Lung (tissue), 11 donors: ENCODE measurements at regions not wholly inside any gene's neighbourhood (a gene's known extent, or its start where the extent isn't known, plus 50 kb on each side); places are given as distances from the start of the nearest gene placed in this dataset.
"Not testable (repeated sequence)": the region's sequence is repeated elsewhere in the genome, so short reads cannot be mapped to it uniquely, and the experiment has no call there.

Experiments used
- ATAC-seq: fragments of 200-7000 bp; cut with Tn5 transposase; one replicate; pipeline ENCODE4 v1.9.1; 2020; ENCODE audit warnings: moderate number of reproducible peaks; ENCODE audit not compliant: insufficient read depth, low FRiP score
- DNase-seq, 3 donors: peaks; one replicate each; pipeline ENCODE4 v3.0.0-alpha.2; 2013 to 2017
- H3K27ac ChIP-seq, 2 donors: one replicate each; pipeline ENCODE4 v1.5.1; 2013; ENCODE audit warnings: mild to moderate bottlenecking in 2 of 2, moderate library complexity in 2 of 2, control low read depth in 1 of 2, inconsistent platforms in 1 of 2, low read depth in 1 of 2, low read length in 1 of 2
- H3K27me3 ChIP-seq, 3 donors: one replicate each; pipeline ENCODE4 v1.5.1; 2013; ENCODE audit warnings: low read length in 2 of 3; ENCODE audit not compliant: control insufficient read depth in 3 of 3, insufficient read depth in 3 of 3
- H3K36me3 ChIP-seq, 4 donors: one replicate each; pipeline ENCODE4 v1.5.1; 2013; ENCODE audit warnings: low read length in 4 of 4, mild to moderate bottlenecking in 1 of 4, moderate library complexity in 1 of 4; ENCODE audit not compliant: control insufficient read depth in 4 of 4, insufficient read depth in 4 of 4
- H3K4me1 ChIP-seq, 5 donors: one replicate each; pipeline ENCODE4 v1.5.1; 2013; ENCODE audit warnings: low read length in 5 of 5, mild to moderate bottlenecking in 2 of 5, moderate library complexity in 1 of 5; ENCODE audit not compliant: control insufficient read depth in 5 of 5, insufficient read depth in 5 of 5
- H3K4me3 ChIP-seq: one replicate; pipeline ENCODE4 v1.5.1; 2013; ENCODE audit warnings: mild to moderate bottlenecking, control low read depth, moderate library complexity
- H3K9ac ChIP-seq, 2 donors: one replicate each; pipeline ENCODE4 v1.5.1; 2013; ENCODE audit warnings: low read length in 2 of 2, control low read depth in 1 of 2; ENCODE audit not compliant: insufficient read depth in 1 of 2
- H3K9me3 ChIP-seq, 4 donors: one replicate each; pipeline ENCODE4 v1.5.1; 2013; ENCODE audit warnings: low read length in 3 of 4, mild to moderate bottlenecking in 1 of 4, moderate library complexity in 1 of 4; ENCODE audit not compliant: control insufficient read depth in 4 of 4, insufficient read depth in 3 of 4
- CTCF ChIP-seq: IDR thresholded peaks from 2 replicates; pipeline ENCODE4 v1.5.1; 2012; ENCODE audit warnings: mild to moderate bottlenecking; ENCODE audit errors: control extremely low read depth, extremely low read depth
- WGBS, 2 donors: extraction: QIAGEN DNeasy Blood & Tissue Kit; methylation state at CpG; one replicate each; pipeline ENCODE4 v1.1.7; 2013; 5-methylcytosine and 5-hydroxymethylcytosine counted together
- donor health status: control.
- donor health status: control.
- donor health status: Bipolar disorder and iron deficiency.
- donor health status: healthy.
- donor health status: DM: yes; HTN: yes; CAD: no.

GRCh38 chr3:6753536-6753935, 107.4 kb upstream of the GRM7 start:
- Histone ChIP-seq H3K9me3 (peaks cover 0 to 6% (median 0%) of the 10 kb centered on the region in 4 donors), H3K27ac (no peak overlapping the region), H3K4me1 (no peaks in the 10 kb centered on the region), H3K9ac (no peak overlapping the region), H3K36me3 (no peaks in the 10 kb centered on the region), H3K27me3 (no peaks in the 10 kb centered on the region), H3K4me3 (no peak overlapping the region)
- TF ChIP-seq CTCF, result no peak
- DNase-seq (no peak), ATAC-seq (no peak)
- 81 to 84% methylated on average over 2 of the region's 2 CpGs for WGBS, 2 donors

- not testable (repeated sequence) for H3K27me3 ChIP-seq, ATAC-seq, H3K9ac ChIP-seq, DNase-seq, H3K27ac ChIP-seq, H3K4me1 ChIP-seq, H3K36me3 ChIP-seq, H3K4me3 ChIP-seq, H3K9me3 ChIP-seq
- 91 to 93% methylated on average over 28 of the region's 32 CpGs for WGBS, 2 donors
Observed at GRCh38 chr3:6769532-6770396, 91.2 kb upstream of the GRM7 start.

- DNase-seq, result no peak
- H3K36me3 ChIP-seq, result no peaks in the 10 kb centered on the region
- no peak for TF ChIP-seq CTCF
- no peaks in the 10 kb centered on the region for H3K27me3 ChIP-seq
- H3K4me1 ChIP-seq, result no peaks in the 10 kb centered on the region
- no peak for ATAC-seq
- no peaks in the 10 kb centered on the region for H3K9me3 ChIP-seq
- H3K4me3 ChIP-seq, result no peak overlapping the region
- no peak overlapping the region for H3K9ac ChIP-seq
- no peak overlapping the region for H3K27ac ChIP-seq
Observed at GRCh38 chr3:6770397-6770690, 90.6 kb upstream of the GRM7 start.

- DNase-seq, result no peak
- Histone ChIP-seq H3K27ac (no peak overlapping the region), H3K4me1 (no peaks in the 10 kb centered on the region), H3K27me3 (no peaks in the 10 kb centered on the region), H3K9me3 (no peaks in the 10 kb centered on the region), H3K9ac (no peak overlapping the region), H3K36me3 (no peaks in the 10 kb centered on the region), H3K4me3 (no peak overlapping the region)
- no peak for TF ChIP-seq CTCF
- 76 to 92% methylated on average over 5 of the region's 5 CpGs for WGBS, 2 donors
- no peak for ATAC-seq
Observed at GRCh38 chr3:6771171-6771570, 89.7 kb upstream of the GRM7 start.
